ENCODE measurements at regions not wholly inside any gene's neighbourhood (a gene's known extent, or its start where the extent isn't known, plus 50 kb on each side); places are given as distances from the start of the nearest gene placed in this dataset.

GRCh38 chr18:78610179-78610578 lies 369.4 kb upstream of the SALL3 start:
- Histone ChIP-seq H3K27ac (no peak overlapping the region), H3K4me3 (no peak overlapping the region)
- TF ChIP-seq CTCF (IDR thresholded peaks at IDR 0.05) = no peak
- DNase-seq (ENCODE audit: low spot score) = no peak

- no peak for DNase-seq (ENCODE audit: low spot score)
- TF ChIP-seq CTCF (IDR thresholded peaks at IDR 0.05) = no peak
These were observed 368.3 kb upstream of the SALL3 start for GRCh38 chr18:78611201-78611800.

GRCh38 chr18:78611869-78612268 lies 367.7 kb upstream of the SALL3 start:
- TF ChIP-seq CTCF (IDR thresholded peaks at IDR 0.05) = no peak
- no peak overlapping the region for H3K4me3 ChIP-seq
- no peak overlapping the region for H3K27ac ChIP-seq
- no peak for DNase-seq (ENCODE audit: low spot score)

More at GRCh38 chr18:78611201-78611800, 368.3 kb upstream of the SALL3 start:
- Histone ChIP-seq H3K4me3 (no peak overlapping the region), H3K27ac (no peak overlapping the region)

DNA sequence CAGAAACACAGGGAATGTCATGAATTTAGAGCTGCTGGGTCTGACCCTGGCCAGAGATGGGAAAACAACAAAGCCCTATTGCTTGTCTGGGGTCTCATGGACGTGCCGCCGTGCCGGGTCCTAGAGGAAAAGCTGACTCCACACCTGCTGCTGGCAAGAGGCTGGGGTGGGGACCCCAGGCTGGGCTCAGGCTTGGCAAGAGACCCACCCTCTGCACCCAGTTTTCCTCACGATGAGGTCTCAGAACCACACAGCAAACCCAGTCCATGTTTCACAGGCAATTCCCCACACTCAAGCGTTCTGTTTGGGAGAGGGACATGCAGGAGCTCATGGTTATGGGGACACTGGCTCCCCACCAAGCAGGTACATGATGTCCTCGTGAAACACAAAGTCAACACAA lies 367.3 kb upstream of the SALL3 start:
- Histone ChIP-seq H3K27ac (no peak overlapping the region), H3K4me3 (no peak overlapping the region)
- TF ChIP-seq CTCF (IDR thresholded peaks at IDR 0.05) = no peak
- DNase-seq (ENCODE audit: low spot score) = no peak

GRCh38 chr18:78612801-78613200 lies 366.8 kb upstream of the SALL3 start:
- DNase-seq (ENCODE audit: low spot score) = no peak
- H3K27ac ChIP-seq = no peak overlapping the region
- H3K4me3 ChIP-seq = no peak overlapping the region
- TF ChIP-seq CTCF (IDR thresholded peaks at IDR 0.05) = no peak

GRCh38 chr18:78618726-78619125 lies 360.9 kb upstream of the SALL3 start:
- no peak overlapping the region for H3K4me3 ChIP-seq
- H3K27ac ChIP-seq = no peak overlapping the region
- TF ChIP-seq CTCF (IDR thresholded peaks at IDR 0.05) = no peak
- DNase-seq (ENCODE audit: low spot score) = no peak

DNA sequence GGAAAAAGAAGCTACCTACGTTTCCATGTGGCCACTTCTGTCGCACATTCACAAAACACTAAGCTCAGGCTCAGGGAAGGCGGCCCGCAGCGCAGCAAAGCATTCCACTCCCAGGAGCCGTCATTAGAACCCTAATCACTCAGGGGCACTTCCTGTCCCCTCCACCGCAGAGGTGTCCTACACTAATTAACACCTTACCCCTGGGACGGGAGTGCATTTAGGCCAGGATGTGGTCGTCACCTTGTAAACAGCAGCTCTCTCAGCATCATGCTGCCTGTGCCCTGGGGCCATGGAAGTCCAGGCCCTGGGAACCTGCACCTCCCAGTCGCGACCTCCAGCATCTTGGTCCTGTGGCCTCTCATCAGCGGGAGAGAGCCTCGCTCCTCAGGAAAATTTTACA lies 359.8 kb upstream of the SALL3 start:
- DNase-seq (ENCODE audit: low spot score) = no peak
- no peak overlapping the region for H3K4me3 ChIP-seq
- TF ChIP-seq CTCF (IDR thresholded peaks at IDR 0.05) = no peak
- no peak overlapping the region for H3K27ac ChIP-seq

All from coronary artery (tissue), 2 donors.